ENCODE measurements at regions not wholly inside any gene's neighbourhood (a gene's known extent, or its start where the extent isn't known, plus 50 kb on each side); places are given as distances from the start of the nearest gene placed in this dataset.

- Histone ChIP-seq H3K9me3 (no peaks in the 10 kb centered on the region), H3K27me3 (no peaks in the 10 kb centered on the region), H3K4me3 (no peak overlapping the region), H3K36me3 (no peaks in the 10 kb centered on the region), H3K4me1 (no peaks in the 10 kb centered on the region), H3K27ac (no peak overlapping the region)
- no peak for DNase-seq
- TF ChIP-seq POLR2A (IDR thresholded peaks at IDR 0.05) (no peak), CTCF (IDR thresholded peaks at IDR 0.05) (no peak)
These were observed 168.0 kb downstream of the HS3ST3B1 start for GRCh38 chr17:14468858-14469257.

GRCh38 chr17:14461227-14461548, 160.3 kb downstream of the HS3ST3B1 start:
- TF ChIP-seq POLR2A (IDR thresholded peaks at IDR 0.05), result no peak
- TF ChIP-seq CTCF (IDR thresholded peaks at IDR 0.05), result no peak
- Histone ChIP-seq H3K4me1 (no peaks in the 10 kb centered on the region), H3K9me3 (no peaks in the 10 kb centered on the region), H3K36me3 (no peaks in the 10 kb centered on the region), H3K27ac (no peak overlapping the region), H3K27me3 (no peaks in the 10 kb centered on the region), H3K4me3 (no peak overlapping the region)
- DNase-seq, result no peak

- no peaks in the 10 kb centered on the region for H3K9me3 ChIP-seq
- H3K27ac ChIP-seq, result no peak overlapping the region
- TF ChIP-seq POLR2A (IDR thresholded peaks at IDR 0.05) (no peak), CTCF (IDR thresholded peaks at IDR 0.05) (no peak)
- DNase-seq, result no peak
- H3K4me3 ChIP-seq, result no peak overlapping the region
- H3K27me3 ChIP-seq, result no peaks in the 10 kb centered on the region
- no peaks in the 10 kb centered on the region for H3K4me1 ChIP-seq
- no peaks in the 10 kb centered on the region for H3K36me3 ChIP-seq
These were observed 159.8 kb downstream of the HS3ST3B1 start for GRCh38 chr17:14460516-14461226.

GRCh38 chr17:14459955-14460354, 159.1 kb downstream of the HS3ST3B1 start:
- no peaks in the 10 kb centered on the region for H3K27me3 ChIP-seq
- H3K9me3 ChIP-seq, result no peaks in the 10 kb centered on the region
- no peak for TF ChIP-seq POLR2A (IDR thresholded peaks at IDR 0.05)
- TF ChIP-seq CTCF (IDR thresholded peaks at IDR 0.05), result no peak
- no peak for DNase-seq
- H3K4me3 ChIP-seq, result no peak overlapping the region
- no peak overlapping the region for H3K27ac ChIP-seq
- no peaks in the 10 kb centered on the region for H3K4me1 ChIP-seq
- H3K36me3 ChIP-seq, result no peaks in the 10 kb centered on the region

GRCh38 chr17:14458724-14459123, 157.8 kb downstream of the HS3ST3B1 start:
- no peak for TF ChIP-seq POLR2A (IDR thresholded peaks at IDR 0.05)
- TF ChIP-seq CTCF (IDR thresholded peaks at IDR 0.05), result no peak
- no peaks in the 10 kb centered on the region for H3K4me1 ChIP-seq
- H3K9me3 ChIP-seq, result no peaks in the 10 kb centered on the region
- no peak overlapping the region for H3K4me3 ChIP-seq
- no peak for DNase-seq
- H3K27me3 ChIP-seq, result no peaks in the 10 kb centered on the region
- H3K36me3 ChIP-seq, result no peaks in the 10 kb centered on the region
- no peak overlapping the region for H3K27ac ChIP-seq

- H3K36me3 ChIP-seq, result no peaks in the 10 kb centered on the region
- DNase-seq, result no peak
- no peaks in the 10 kb centered on the region for H3K4me1 ChIP-seq
- H3K9me3 ChIP-seq, result no peaks in the 10 kb centered on the region
- no peak overlapping the region for H3K27ac ChIP-seq
- no peak overlapping the region for H3K4me3 ChIP-seq
- H3K27me3 ChIP-seq, result no peaks in the 10 kb centered on the region
- no peak for TF ChIP-seq POLR2A (IDR thresholded peaks at IDR 0.05)
- no peak for TF ChIP-seq CTCF (IDR thresholded peaks at IDR 0.05)
These were observed 153.9 kb downstream of the HS3ST3B1 start for GRCh38 chr17:14454746-14455145.

Measured in Peyer's patch (tissue), 4 donors.